ENCODE measurements at regions not wholly inside any gene's neighbourhood (a gene's known extent, or its start where the extent isn't known, plus 50 kb on each side); places are given as distances from the start of the nearest gene placed in this dataset.

DNA sequence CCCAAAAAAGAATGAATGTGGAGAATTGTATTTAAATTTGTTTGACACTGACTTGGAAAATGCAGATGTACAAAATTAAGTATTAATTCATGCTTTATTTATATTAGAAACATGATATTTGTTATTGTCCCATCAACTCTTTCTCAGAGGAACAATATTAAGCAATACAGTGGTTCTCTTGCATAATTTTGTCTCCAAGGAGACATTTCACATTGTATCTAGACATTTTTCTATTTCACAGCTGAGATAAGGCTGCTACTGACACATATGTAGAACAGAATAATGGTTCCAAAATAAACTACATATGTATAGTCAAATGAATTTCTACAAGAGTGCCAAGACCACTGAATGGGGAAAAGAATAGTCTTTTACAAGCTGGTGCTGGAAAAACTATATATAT, 427.9 kb upstream of the SPANXN1 start:
- no peak overlapping the region for H3K4me3 ChIP-seq (ENCODE audit: low read depth, low read length)
- no peak for DNase-seq (ENCODE audit: low read depth)
- TF ChIP-seq, protein P1, sequence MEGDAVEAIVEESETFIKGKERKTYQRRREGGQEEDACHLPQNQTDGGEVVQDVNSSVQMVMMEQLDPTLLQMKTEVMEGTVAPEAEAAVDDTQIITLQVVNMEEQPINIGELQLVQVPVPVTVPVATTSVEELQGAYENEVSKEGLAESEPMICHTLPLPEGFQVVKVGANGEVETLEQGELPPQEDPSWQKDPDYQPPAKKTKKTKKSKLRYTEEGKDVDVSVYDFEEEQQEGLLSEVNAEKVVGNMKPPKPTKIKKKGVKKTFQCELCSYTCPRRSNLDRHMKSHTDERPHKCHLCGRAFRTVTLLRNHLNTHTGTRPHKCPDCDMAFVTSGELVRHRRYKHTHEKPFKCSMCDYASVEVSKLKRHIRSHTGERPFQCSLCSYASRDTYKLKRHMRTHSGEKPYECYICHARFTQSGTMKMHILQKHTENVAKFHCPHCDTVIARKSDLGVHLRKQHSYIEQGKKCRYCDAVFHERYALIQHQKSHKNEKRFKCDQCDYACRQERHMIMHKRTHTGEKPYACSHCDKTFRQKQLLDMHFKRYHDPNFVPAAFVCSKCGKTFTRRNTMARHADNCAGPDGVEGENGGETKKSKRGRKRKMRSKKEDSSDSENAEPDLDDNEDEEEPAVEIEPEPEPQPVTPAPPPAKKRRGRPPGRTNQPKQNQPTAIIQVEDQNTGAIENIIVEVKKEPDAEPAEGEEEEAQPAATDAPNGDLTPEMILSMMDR (conservative IDR thresholded peaks at IDR 0.05; ENCODE audit: low read depth, low read length): no peak

DNA sequence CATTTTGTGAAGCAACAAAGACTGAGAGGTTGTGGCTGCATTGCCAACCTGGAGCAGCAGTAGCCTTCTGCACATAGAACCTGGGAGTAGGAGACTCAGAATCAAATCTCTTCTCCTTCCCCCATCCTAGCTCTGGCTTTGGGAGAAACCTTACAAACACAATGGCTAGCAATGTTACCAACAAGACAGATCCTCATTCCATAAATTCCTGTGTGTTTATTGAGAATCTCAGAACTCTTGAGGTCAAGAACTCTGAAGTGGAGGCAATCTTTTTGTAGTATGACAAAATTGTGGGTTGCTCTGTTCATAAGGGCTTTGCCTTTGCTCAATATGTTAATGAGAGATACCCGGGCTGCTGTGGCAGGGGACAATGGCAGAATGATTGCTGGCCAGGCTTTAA, 406.7 kb upstream of the SPANXN1 start:
- no peak overlapping the region for H3K4me3 ChIP-seq (ENCODE audit: low read depth, low read length)
- DNase-seq (ENCODE audit: low read depth): no peak
- TF ChIP-seq, protein P1 (conservative IDR thresholded peaks at IDR 0.05; ENCODE audit: low read depth, low read length): no peak

GRCh38 chrX:144849141-144849540, 398.2 kb upstream of the SPANXN1 start:
- no peak overlapping the region for H3K4me3 ChIP-seq (ENCODE audit: low read depth, low read length)
- TF ChIP-seq, protein P1 (conservative IDR thresholded peaks at IDR 0.05; ENCODE audit: low read depth, low read length): no peak
- DNase-seq (ENCODE audit: low read depth): no peak

GRCh38 chrX:144896323-144896722, 351.0 kb upstream of the SPANXN1 start:
- DNase-seq (ENCODE audit: low read depth): no peak
- no peak overlapping the region for H3K4me3 ChIP-seq (ENCODE audit: low read depth, low read length)
- TF ChIP-seq, protein P1 (conservative IDR thresholded peaks at IDR 0.05; ENCODE audit: low read depth, low read length): peak; percentile 16

DNA sequence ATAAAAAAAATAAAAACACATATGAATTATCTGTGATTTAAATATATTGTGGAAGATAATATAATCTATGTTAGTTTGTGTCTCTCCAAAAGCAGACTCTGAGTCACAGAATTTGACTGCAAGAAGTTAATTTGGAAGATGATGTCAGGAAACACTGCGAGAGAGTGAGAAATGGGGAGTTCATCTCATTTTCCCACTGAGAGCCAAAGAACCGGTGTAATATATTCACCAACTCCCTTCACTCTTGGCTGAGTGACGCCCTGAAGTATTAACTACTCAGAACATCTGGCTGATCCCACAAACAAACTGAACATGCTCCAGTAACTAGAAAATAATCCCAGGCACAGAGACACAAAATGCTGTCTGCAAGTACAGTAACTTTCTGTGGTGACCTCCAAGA, 345.8 kb upstream of the SPANXN1 start:
- TF ChIP-seq, protein P1 (conservative IDR thresholded peaks at IDR 0.05; ENCODE audit: low read depth, low read length): no peak
- no peak overlapping the region for H3K4me3 ChIP-seq (ENCODE audit: low read depth, low read length)
- no peak for DNase-seq (ENCODE audit: low read depth)

DNA sequence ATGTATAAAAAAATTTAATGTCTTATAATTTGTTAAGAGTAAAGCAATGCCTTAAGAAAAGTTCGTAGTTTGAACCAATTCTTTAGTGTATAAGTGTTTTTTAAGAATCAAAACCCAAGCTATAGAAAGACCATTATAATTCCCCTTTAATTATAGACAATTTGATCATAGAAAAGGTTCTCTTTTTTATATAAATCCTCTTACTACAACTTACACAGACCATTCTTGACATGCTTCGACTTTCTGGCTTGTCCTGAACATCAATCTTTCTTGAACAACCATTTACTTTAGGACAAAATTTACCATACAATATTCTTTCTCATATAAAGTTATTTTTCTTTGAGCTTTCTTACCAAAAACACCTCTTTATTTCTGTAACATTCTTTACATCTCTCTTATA, 330.5 kb upstream of the SPANXN1 start:
- DNase-seq (ENCODE audit: low read depth): no peak
- TF ChIP-seq, protein P1 (conservative IDR thresholded peaks at IDR 0.05; ENCODE audit: low read depth, low read length): no peak
- H3K4me3 ChIP-seq (ENCODE audit: low read depth, low read length): no peak overlapping the region

- no peak overlapping the region for H3K4me3 ChIP-seq (ENCODE audit: low read depth, low read length)
- no peak for DNase-seq (ENCODE audit: low read depth)
- TF ChIP-seq, protein P1 (conservative IDR thresholded peaks at IDR 0.05; ENCODE audit: low read depth, low read length): no peak
Measured at GRCh38 chrX:144918936-144919335, 328.4 kb upstream of the SPANXN1 start.

Measured in epithelial cell of proximal tubule (primary cell).